C4-2B (cell line): ENCODE measurements at regions not wholly inside any gene's neighbourhood (a gene's known extent, or its start where the extent isn't known, plus 50 kb on each side); places are given as distances from the start of the nearest gene placed in this dataset.

Experiments
- CTCF ChIP-seq: fragments of 450-650 bp; conservative IDR thresholded peaks from 2 replicates; pipeline ENCODE4 v1.5.1; 2017; ENCODE audit warnings: mild to moderate bottlenecking
- ZFX ChIP-seq: fragments of 450-650 bp; IDR thresholded peaks from 2 replicates; pipeline ENCODE4 v1.6.1; 2017

GRCh38 chr5:26181582-26181981 lies 856.8 kb downstream of the CDH9 start:
- TF ChIP-seq CTCF = no peak
- no peak for TF ChIP-seq ZFX
